Mesodermal cell (in vitro differentiated cells): ENCODE measurements at regions not wholly inside any gene's neighbourhood (a gene's known extent, or its start where the extent isn't known, plus 50 kb on each side); places are given as distances from the start of the nearest gene placed in this dataset.

Source experiments
- H3K27ac ChIP-seq: 2 replicates; pipeline ENCODE4 v1.7.0; 2013; ENCODE audit warnings: mild to moderate bottlenecking, low read depth, low read length, moderate library complexity; ENCODE audit not compliant: severe bottlenecking
- H3K36me3 ChIP-seq: 2 replicates; pipeline ENCODE4 v1.7.1; 2013; ENCODE audit warnings: mild to moderate bottlenecking, low read length, moderate library complexity; ENCODE audit not compliant: control insufficient read depth, insufficient read depth
- H3K4me1 ChIP-seq: one replicate; pipeline ENCODE4 v1.7.1; 2013; ENCODE audit warnings: mild to moderate bottlenecking, low read length; ENCODE audit not compliant: insufficient read depth, control insufficient read depth, poor library complexity, severe bottlenecking
- H3K4me3 ChIP-seq: 2 replicates; pipeline ENCODE4 v1.7.0; 2013; ENCODE audit warnings: low read length, control low read depth, mild to moderate bottlenecking; ENCODE audit not compliant: insufficient read depth, poor library complexity, severe bottlenecking; ENCODE audit errors: extremely low read depth
- H3K9me3 ChIP-seq: 2 replicates; pipeline ENCODE4 v1.7.1; 2013; ENCODE audit warnings: mild to moderate bottlenecking, low read length, moderate library complexity; ENCODE audit not compliant: control insufficient read depth
- WGBS, 2 experiments: methylation state at CpG; one replicate each; pipeline ENCODE4 v1.1.5; 2013; ENCODE audit warnings: missing lambda C conversion rate in 2 of 2; ENCODE audit not compliant: insufficient coverage in 2 of 2; 5-methylcytosine and 5-hydroxymethylcytosine counted together

- Histone ChIP-seq H3K4me1 (no peaks in the 10 kb centered on the region), H3K36me3 (no peaks in the 10 kb centered on the region)
- 69 to 85% methylated on average over 2 of the region's 2 CpGs for WGBS, 2 experiments
Observed at GRCh38 chr1:37161171-37161570, 126.9 kb upstream of the GRIK3 start.

DNA sequence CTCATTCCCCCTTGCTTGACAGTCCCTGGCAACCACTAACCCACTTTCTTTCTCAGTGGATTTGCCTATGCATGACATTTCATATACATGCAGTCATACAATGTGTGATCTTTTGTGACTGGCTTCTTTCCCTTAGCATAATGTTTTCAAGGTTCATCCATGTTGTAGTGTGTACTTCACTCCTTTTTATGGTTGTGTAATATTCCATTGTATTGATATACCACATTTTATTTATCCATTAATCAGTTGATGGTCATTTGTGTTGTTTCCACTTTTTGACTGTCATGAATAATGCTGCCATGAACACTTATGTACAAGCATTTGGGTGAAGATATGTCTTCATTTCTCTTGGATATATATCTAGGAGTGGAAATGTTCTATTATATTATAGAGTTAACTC, 127.7 kb upstream of the GRIK3 start:
- Histone ChIP-seq H3K4me3 (no peak overlapping the region), H3K4me1 (no peaks in the 10 kb centered on the region), H3K36me3 (no peaks in the 10 kb centered on the region), H3K9me3 (peaks cover 5% of the 10 kb centered on the region), H3K27ac (no peak overlapping the region)

More at GRCh38 chr1:37161171-37161570, 126.9 kb upstream of the GRIK3 start:
- Histone ChIP-seq H3K4me3 (no peak overlapping the region), H3K9me3 (peaks cover 5% of the 10 kb centered on the region), H3K27ac (no peak overlapping the region)

GRCh38 chr1:37166005-37166404, 131.7 kb upstream of the GRIK3 start:
- Histone ChIP-seq H3K4me3 (no peak overlapping the region), H3K4me1 (peaks cover 6% of the 10 kb centered on the region), H3K27ac (no peak overlapping the region), H3K36me3 (no peaks in the 10 kb centered on the region), H3K9me3 (peaks cover 5% of the 10 kb centered on the region)
- WGBS, 2 experiments, result no CpG with 5 or more reads among the region's 2 CpGs

DNA sequence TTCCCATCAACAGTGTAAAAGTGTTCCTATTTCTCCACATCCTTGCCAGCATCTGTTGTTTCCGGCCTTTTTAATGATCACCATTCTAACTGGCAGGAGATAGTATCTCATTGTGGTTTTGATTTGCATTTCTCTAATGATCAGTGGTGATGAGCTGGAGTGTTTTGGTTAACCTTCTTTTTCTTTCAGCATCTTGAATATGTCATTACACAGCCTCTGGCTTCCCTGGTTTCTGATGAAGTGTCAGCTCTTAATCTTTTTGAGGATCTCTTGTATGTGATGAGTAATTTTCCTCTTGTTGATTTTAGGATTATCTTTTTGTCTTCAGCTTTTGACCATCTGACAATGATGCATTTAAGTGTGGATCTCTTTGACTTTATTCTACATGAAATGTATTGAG, 133.2 kb upstream of the GRIK3 start:
- no peaks in the 10 kb centered on the region for H3K36me3 ChIP-seq
- H3K4me3 ChIP-seq, result no peak overlapping the region
- no peak overlapping the region for H3K27ac ChIP-seq
- no CpG with 5 or more reads among the region's 1 CpG for WGBS, 2 experiments
- H3K4me1 ChIP-seq, result peaks cover 11% of the 10 kb centered on the region
- no peaks in the 10 kb centered on the region for H3K9me3 ChIP-seq

DNA sequence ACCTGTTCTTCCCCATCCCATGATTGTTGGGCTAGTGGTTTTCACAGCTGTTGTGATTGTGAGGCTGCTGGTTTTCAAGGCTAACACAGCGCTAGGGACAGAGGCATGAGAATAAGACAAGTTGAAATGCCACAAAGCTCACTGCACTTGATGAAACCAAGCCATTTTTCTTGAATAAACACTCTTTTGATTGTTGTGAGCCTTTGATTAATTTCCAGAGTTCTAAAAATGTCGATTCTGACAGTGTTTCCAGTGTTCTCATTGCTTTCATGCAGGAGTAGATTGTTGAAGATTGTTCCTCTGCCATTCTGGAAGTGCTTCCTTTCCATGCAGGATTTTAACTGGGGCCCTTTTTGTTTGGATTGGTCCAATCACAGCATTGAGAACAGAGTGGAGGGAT, 134.9 kb upstream of the GRIK3 start:
- Histone ChIP-seq H3K9me3 (no peaks in the 10 kb centered on the region), H3K4me1 (peaks cover 21% of the 10 kb centered on the region), H3K36me3 (no peaks in the 10 kb centered on the region), H3K4me3 (no peak overlapping the region), H3K27ac (no peak overlapping the region)
- WGBS, 2 experiments, result 89 to 100% methylated on average over 2 of the region's 2 CpGs

- WGBS, 2 experiments, result 96% methylated on average over 6 to 8 of the region's 8 CpGs
- no peak overlapping the region for H3K27ac ChIP-seq
- no peaks in the 10 kb centered on the region for H3K36me3 ChIP-seq
- no peak overlapping the region for H3K4me3 ChIP-seq
- H3K9me3 ChIP-seq, result no peaks in the 10 kb centered on the region
- peaks cover 26% of the 10 kb centered on the region for H3K4me1 ChIP-seq
Observed at GRCh38 chr1:37169743-37170275, 135.5 kb upstream of the GRIK3 start.

- 86 to 94% methylated on average over 8 of the region's 8 CpGs for WGBS, 2 experiments
Observed at GRCh38 chr1:37171691-37172090, 137.4 kb upstream of the GRIK3 start.

DNA sequence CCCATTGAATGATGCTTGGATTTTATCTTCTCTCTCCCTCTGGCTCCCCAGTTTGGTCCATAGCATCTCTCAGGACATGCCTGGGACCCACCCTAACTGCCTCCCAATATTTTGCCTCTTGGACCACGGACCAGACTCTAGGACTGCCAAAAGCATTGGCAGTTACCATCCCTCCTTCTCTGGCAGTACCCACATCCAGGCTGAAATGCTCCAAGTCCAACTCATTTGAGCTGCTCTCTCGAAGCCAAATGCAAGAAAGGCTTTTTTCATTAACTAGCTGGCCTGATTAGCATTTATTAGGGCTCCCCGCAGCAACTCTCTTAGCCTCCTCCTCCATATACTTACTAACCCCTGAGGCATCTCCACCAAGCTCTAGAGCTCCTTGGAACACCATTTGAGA, 140.0 kb upstream of the GRIK3 start:
- Histone ChIP-seq H3K27ac (no peak overlapping the region), H3K36me3 (no peaks in the 10 kb centered on the region), H3K9me3 (no peaks in the 10 kb centered on the region), H3K4me3 (no peak overlapping the region), H3K4me1 (peaks cover 33% of the 10 kb centered on the region)
- 67 to 88% methylated on average over 1 to 3 of the region's 3 CpGs for WGBS, 2 experiments

More at GRCh38 chr1:37171691-37172090, 137.4 kb upstream of the GRIK3 start:
- Histone ChIP-seq H3K9me3 (no peaks in the 10 kb centered on the region), H3K27ac (no peak overlapping the region), H3K4me3 (no peak overlapping the region), H3K4me1 (peaks cover 36% of the 10 kb centered on the region), H3K36me3 (no peaks in the 10 kb centered on the region)

GRCh38 chr1:37174876-37175275, 140.6 kb upstream of the GRIK3 start:
- peaks cover 30% of the 10 kb centered on the region for H3K4me1 ChIP-seq
- H3K36me3 ChIP-seq, result no peaks in the 10 kb centered on the region
- WGBS, 2 experiments, result 51% methylated on average over 2 of the region's 2 CpGs; no CpG with 5 or more reads in 1 of the 2 experiments
- no peaks in the 10 kb centered on the region for H3K9me3 ChIP-seq
- H3K4me3 ChIP-seq, result no peak overlapping the region
- H3K27ac ChIP-seq, result peak overlapping the region; percentile 80

GRCh38 chr1:37175666-37176215, 141.4 kb upstream of the GRIK3 start:
- Histone ChIP-seq H3K27ac (peak overlapping the region; percentile 80), H3K4me3 (no peak overlapping the region), H3K9me3 (no peaks in the 10 kb centered on the region), H3K4me1 (peaks cover 30% of the 10 kb centered on the region), H3K36me3 (no peaks in the 10 kb centered on the region)

GRCh38 chr1:37176269-37176668, 142.0 kb upstream of the GRIK3 start:
- no peaks in the 10 kb centered on the region for H3K9me3 ChIP-seq
- no peak overlapping the region for H3K27ac ChIP-seq
- peaks cover 30% of the 10 kb centered on the region for H3K4me1 ChIP-seq
- no peaks in the 10 kb centered on the region for H3K36me3 ChIP-seq
- H3K4me3 ChIP-seq, result no peak overlapping the region
- 75 to 100% methylated on average over 1 of the region's 1 CpG for WGBS, 2 experiments
